ENCODE measurements at regions not wholly inside any gene's neighbourhood (a gene's known extent, or its start where the extent isn't known, plus 50 kb on each side); places are given as distances from the start of the nearest gene placed in this dataset.
"Not testable (repeated sequence)": the region's sequence is repeated elsewhere in the genome, so short reads cannot be mapped to it uniquely, and the experiment has no call there.

- Histone ChIP-seq H3K9me3 (ENCODE audit: low read depth) (no peaks in the 10 kb centered on the region), H3K27ac (no peak overlapping the region), H3K4me3 (no peak overlapping the region), H3K27me3 (no peaks in the 10 kb centered on the region), H3K36me3 (no peaks in the 10 kb centered on the region), H3K4me1 (ENCODE audit: low read depth) (no peaks in the 10 kb centered on the region)
- no peak for DNase-seq (ENCODE audit: low read depth in 1 of 2, low spot score in 1 of 2)
- TF ChIP-seq CTCF (IDR thresholded peaks at IDR 0.05; ENCODE audit: low read depth, low read length), result no peak
Observed at GRCh38 chr11:37456746-37457145, 858.7 kb upstream of the RAG2 start.

- H3K27me3 ChIP-seq, result no peaks in the 10 kb centered on the region
- DNase-seq (ENCODE audit: low read depth in 1 of 2, low spot score in 1 of 2), result no peak
- H3K4me1 ChIP-seq (ENCODE audit: low read depth), result no peaks in the 10 kb centered on the region
- no peaks in the 10 kb centered on the region for H3K9me3 ChIP-seq (ENCODE audit: low read depth)
- H3K36me3 ChIP-seq, result no peaks in the 10 kb centered on the region
- H3K4me3 ChIP-seq, result no peak overlapping the region
- no peak overlapping the region for H3K27ac ChIP-seq
- no peak for TF ChIP-seq CTCF (IDR thresholded peaks at IDR 0.05; ENCODE audit: low read depth, low read length)
Observed at GRCh38 chr11:37451903-37452302, 853.9 kb upstream of the RAG2 start.

GRCh38 chr11:37450613-37451012, 852.6 kb upstream of the RAG2 start:
- H3K4me3 ChIP-seq, result no peak overlapping the region
- TF ChIP-seq CTCF (IDR thresholded peaks at IDR 0.05; ENCODE audit: low read depth, low read length), result no peak
- no peaks in the 10 kb centered on the region for H3K9me3 ChIP-seq (ENCODE audit: low read depth)
- no peaks in the 10 kb centered on the region for H3K4me1 ChIP-seq (ENCODE audit: low read depth)
- H3K36me3 ChIP-seq, result no peaks in the 10 kb centered on the region
- peak in 1 of 2 donors; percentile 33 for DNase-seq (ENCODE audit: low read depth in 1 of 2, low spot score in 1 of 2)
- H3K27me3 ChIP-seq, result no peaks in the 10 kb centered on the region
- H3K27ac ChIP-seq, result no peak overlapping the region

GRCh38 chr11:37449146-37449545, 851.1 kb upstream of the RAG2 start:
- H3K9me3 ChIP-seq (ENCODE audit: low read depth), result no peaks in the 10 kb centered on the region
- H3K27me3 ChIP-seq, result no peaks in the 10 kb centered on the region
- no peaks in the 10 kb centered on the region for H3K4me1 ChIP-seq (ENCODE audit: low read depth)
- no peak overlapping the region for H3K4me3 ChIP-seq
- peak; percentile 67 for TF ChIP-seq CTCF (IDR thresholded peaks at IDR 0.05; ENCODE audit: low read depth, low read length)
- no peak overlapping the region for H3K27ac ChIP-seq
- DNase-seq (ENCODE audit: low read depth in 1 of 2, low spot score in 1 of 2), result peak; percentile 64 to 82
- H3K36me3 ChIP-seq, result no peaks in the 10 kb centered on the region

- H3K9me3 ChIP-seq (ENCODE audit: low read depth), result no peaks in the 10 kb centered on the region
- H3K27ac ChIP-seq, result no peak overlapping the region
- DNase-seq (ENCODE audit: low read depth in 1 of 2, low spot score in 1 of 2), result no peak
- H3K4me3 ChIP-seq, result no peak overlapping the region
- TF ChIP-seq CTCF (IDR thresholded peaks at IDR 0.05; ENCODE audit: low read depth, low read length), result no peak
- H3K36me3 ChIP-seq, result no peaks in the 10 kb centered on the region
- peaks cover 2% of the 10 kb centered on the region for H3K4me1 ChIP-seq (ENCODE audit: low read depth)
- H3K27me3 ChIP-seq, result no peaks in the 10 kb centered on the region
Observed at GRCh38 chr11:37442576-37442975, 844.5 kb upstream of the RAG2 start.

- not testable (repeated sequence) for H3K4me1 ChIP-seq (ENCODE audit: low read depth); H3K4me3 ChIP-seq; H3K36me3 ChIP-seq; H3K9me3 ChIP-seq (ENCODE audit: low read depth); H3K27ac ChIP-seq; DNase-seq (ENCODE audit: low read depth in 1 of 2, low spot score in 1 of 2); H3K27me3 ChIP-seq
Observed at GRCh38 chr11:37431633-37432230, 833.7 kb upstream of the RAG2 start.

- not testable (repeated sequence) for H3K4me1 ChIP-seq (ENCODE audit: low read depth); H3K9me3 ChIP-seq (ENCODE audit: low read depth); DNase-seq (ENCODE audit: low read depth in 1 of 2, low spot score in 1 of 2); H3K36me3 ChIP-seq; H3K4me3 ChIP-seq; H3K27ac ChIP-seq; H3K27me3 ChIP-seq
Observed at GRCh38 chr11:37430966-37431632, 833.1 kb upstream of the RAG2 start.
